Transverse colon (tissue), 3 donors: ENCODE measurements at regions not wholly inside any gene's neighbourhood (a gene's known extent, or its start where the extent isn't known, plus 50 kb on each side); places are given as distances from the start of the nearest gene placed in this dataset.

Experiments used
- EP300 ChIP-seq: sonication (generic); formaldehyde crosslinking; IDR thresholded peaks from one replicate; pipeline ENCODE4 v1.6.1; 2017; ENCODE audit warnings: antibody characterized with exemption, low read depth
- POLR2A ChIP-seq: fragments of 450-650 bp; IDR thresholded peaks from one replicate; pipeline ENCODE4 v1.6.1; 2016; ENCODE audit warnings: antibody characterized with exemption, mild to moderate bottlenecking, moderate library complexity
- TF ChIP-seq, protein P1 (sequence below), 5 experiments: fragments of 200-600 bp in 3 of 5; fragments of 450-650 bp in 2 of 5; sonication (generic) in 3 of 5; IDR thresholded peaks; 1 replicate in 2 of 5; 2 replicates in 3 of 5; pipeline ENCODE4 v1.5.1; 2016 to 2017; ENCODE audit warnings: antibody characterized with exemption in 5 of 5, inconsistent platforms in 3 of 5, mild to moderate bottlenecking in 2 of 5, moderate library complexity in 1 of 5

DNA sequence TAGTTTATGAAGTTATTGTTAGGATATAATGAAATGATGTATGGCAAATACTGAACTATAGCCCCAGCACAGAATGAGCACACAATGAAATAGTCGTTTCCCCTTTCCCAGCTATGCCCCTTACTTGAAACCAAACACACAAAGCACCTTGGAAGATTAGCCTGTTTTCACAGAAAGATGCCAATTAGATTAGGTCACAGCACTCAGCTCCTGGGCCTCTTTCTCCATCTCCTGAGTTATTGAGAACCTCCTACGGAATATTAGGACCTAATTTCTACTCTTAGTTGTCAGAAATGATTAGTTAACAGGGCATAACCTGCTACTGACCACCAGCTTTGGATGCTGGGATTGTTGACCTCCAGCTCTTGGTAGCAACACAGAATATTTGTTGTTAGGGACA is 269.4 kb upstream of the ROPN1 start:
- TF ChIP-seq POLR2A (no peak), EP300 (no peak)
- TF ChIP-seq, protein P1, sequence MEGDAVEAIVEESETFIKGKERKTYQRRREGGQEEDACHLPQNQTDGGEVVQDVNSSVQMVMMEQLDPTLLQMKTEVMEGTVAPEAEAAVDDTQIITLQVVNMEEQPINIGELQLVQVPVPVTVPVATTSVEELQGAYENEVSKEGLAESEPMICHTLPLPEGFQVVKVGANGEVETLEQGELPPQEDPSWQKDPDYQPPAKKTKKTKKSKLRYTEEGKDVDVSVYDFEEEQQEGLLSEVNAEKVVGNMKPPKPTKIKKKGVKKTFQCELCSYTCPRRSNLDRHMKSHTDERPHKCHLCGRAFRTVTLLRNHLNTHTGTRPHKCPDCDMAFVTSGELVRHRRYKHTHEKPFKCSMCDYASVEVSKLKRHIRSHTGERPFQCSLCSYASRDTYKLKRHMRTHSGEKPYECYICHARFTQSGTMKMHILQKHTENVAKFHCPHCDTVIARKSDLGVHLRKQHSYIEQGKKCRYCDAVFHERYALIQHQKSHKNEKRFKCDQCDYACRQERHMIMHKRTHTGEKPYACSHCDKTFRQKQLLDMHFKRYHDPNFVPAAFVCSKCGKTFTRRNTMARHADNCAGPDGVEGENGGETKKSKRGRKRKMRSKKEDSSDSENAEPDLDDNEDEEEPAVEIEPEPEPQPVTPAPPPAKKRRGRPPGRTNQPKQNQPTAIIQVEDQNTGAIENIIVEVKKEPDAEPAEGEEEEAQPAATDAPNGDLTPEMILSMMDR (IDR thresholded peaks at IDR 0.05), result no peak
